ENCODE measurements at regions not wholly inside any gene's neighbourhood (a gene's known extent, or its start where the extent isn't known, plus 50 kb on each side); places are given as distances from the start of the nearest gene placed in this dataset.

DNA sequence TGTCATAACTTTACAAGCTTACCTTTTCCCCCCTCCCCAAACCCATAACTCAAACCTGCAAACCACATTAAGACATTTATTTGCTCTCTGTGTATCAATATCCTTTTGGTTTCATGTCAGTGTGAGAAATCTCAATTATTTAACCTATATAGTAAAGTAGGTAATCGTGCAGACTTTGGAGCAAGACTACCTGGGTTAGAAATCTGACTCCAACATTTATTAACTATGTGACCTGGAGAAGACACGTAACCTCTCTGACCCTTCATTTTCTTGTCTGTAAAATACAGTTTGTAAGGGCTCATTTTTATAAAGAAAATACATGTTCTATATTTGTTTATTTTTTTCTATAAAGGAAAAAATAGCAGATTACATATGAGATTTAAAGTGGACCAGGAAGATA, 448.9 kb upstream of the MANEA start:
- Histone ChIP-seq H2AFZ (no peak overlapping the region), H3K4me1 (ENCODE audit: insufficient read depth) (no peaks in the 10 kb centered on the region), H3F3A (replicated peaks; ENCODE audit: low read depth) (no peaks in the 10 kb centered on the region), H3K79me2 (replicated peaks; ENCODE audit: insufficient read depth) (no peaks in the 10 kb centered on the region), H4K20me1 (replicated peaks; ENCODE audit: insufficient read depth) (no peaks in the 10 kb centered on the region), H3K36me3 (ENCODE audit: insufficient read depth) (no peaks in the 10 kb centered on the region), H3K4me3 (no peak overlapping the region), H3K27ac (ENCODE audit: low read depth) (no peak overlapping the region), H3K9me2 (ENCODE audit: insufficient read depth) (no peaks in the 10 kb centered on the region), H3K4me2 (no peak overlapping the region), H3K27me3 (ENCODE audit: insufficient read depth) (no peaks in the 10 kb centered on the region)
- H3K36me3 Mint-ChIP-seq (ENCODE audit: low read depth): no peaks in the 10 kb centered on the region
- H3K27me3 Mint-ChIP-seq (ENCODE audit: insufficient read depth, low read depth, poor library complexity): no peaks in the 10 kb centered on the region
- H3K9me3 Mint-ChIP-seq: no peaks in the 10 kb centered on the region
- ATAC-seq (no peak), DNase-seq (ENCODE audit: low spot score) (no peak)
- H3K4me3 Mint-ChIP-seq: no peak overlapping the region
- H3K27ac Mint-ChIP-seq: no peak overlapping the region
- H3K4me1 Mint-ChIP-seq: no peaks in the 10 kb centered on the region; the same call in 2 of the 3 replicates
- TF ChIP-seq CREB1 (CRISPR knock-in tag; IDR thresholded peaks at IDR 0.05; ENCODE audit: low read depth): no peak
- TF ChIP-seq ZNF114 (CRISPR knock-in tag; IDR thresholded peaks at IDR 0.05): no peak
- no peak for TF ChIP-seq ZNF331 (CRISPR knock-in tag; IDR thresholded peaks at IDR 0.05; ENCODE audit: low read depth)

DNA sequence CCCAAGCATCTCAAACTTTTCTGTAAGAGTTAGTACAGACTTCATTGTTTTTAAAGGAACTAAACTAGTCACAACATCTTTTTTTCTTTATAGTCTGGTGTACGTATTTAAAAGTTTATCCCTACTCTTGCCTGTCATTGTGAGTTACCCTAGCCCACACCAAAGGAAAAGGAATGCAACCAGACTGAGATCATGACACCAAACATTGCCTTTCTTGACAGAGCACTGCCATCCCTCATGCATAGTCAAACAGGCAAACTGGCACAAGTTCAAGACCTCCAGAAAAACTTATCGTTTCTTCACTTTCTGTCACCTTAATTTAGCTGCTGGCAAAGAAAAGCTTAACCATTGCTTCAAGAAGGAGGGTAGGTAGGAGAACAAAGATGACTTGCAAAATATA, 448.4 kb upstream of the MANEA start:
- Histone ChIP-seq H3K27me3 (ENCODE audit: insufficient read depth) (no peaks in the 10 kb centered on the region), H3K36me3 (ENCODE audit: insufficient read depth) (no peaks in the 10 kb centered on the region), H3K27ac (ENCODE audit: low read depth) (no peak overlapping the region), H3K4me2 (no peak overlapping the region), H2AFZ (peak overlapping the region; percentile 7; the same call in 1 of the 2 replicates), H4K20me1 (replicated peaks; ENCODE audit: insufficient read depth) (no peaks in the 10 kb centered on the region), H3K4me3 (no peak overlapping the region), H3F3A (replicated peaks; ENCODE audit: low read depth) (no peaks in the 10 kb centered on the region), H3K79me2 (replicated peaks; ENCODE audit: insufficient read depth) (no peaks in the 10 kb centered on the region), H3K9me2 (ENCODE audit: insufficient read depth) (no peaks in the 10 kb centered on the region), H3K4me1 (ENCODE audit: insufficient read depth) (no peaks in the 10 kb centered on the region)
- Mint-ChIP-seq H3K27ac (no peak overlapping the region), H3K4me1 (no peaks in the 10 kb centered on the region; the same call in 2 of the 3 replicates), H3K36me3 (ENCODE audit: low read depth) (no peaks in the 10 kb centered on the region), H3K4me3 (no peak overlapping the region), H3K9me3 (no peaks in the 10 kb centered on the region), H3K27me3 (ENCODE audit: insufficient read depth, low read depth, poor library complexity) (no peaks in the 10 kb centered on the region)
- no peak for ATAC-seq
- TF ChIP-seq POLR2AphosphoS5 (IDR thresholded peaks at IDR 0.05; ENCODE audit: low read depth): no peak
- no peak for TF ChIP-seq EZH2phosphoT487 (IDR thresholded peaks at IDR 0.05; ENCODE audit: unreplicated experiment)
- no peak for TF ChIP-seq EZH2 (IDR thresholded peaks at IDR 0.05; ENCODE audit: low read depth, unreplicated experiment)
- no peak for TF ChIP-seq STAT1 (IDR thresholded peaks at IDR 0.05; ENCODE audit: unreplicated experiment)
- no peak for TF ChIP-seq CREB1 (CRISPR knock-in tag; IDR thresholded peaks at IDR 0.05; ENCODE audit: low read depth)
- TF ChIP-seq ZNF331 (CRISPR knock-in tag; IDR thresholded peaks at IDR 0.05; ENCODE audit: low read depth): no peak
- no peak for TF ChIP-seq NANOG (IDR thresholded peaks at IDR 0.05; ENCODE audit: borderline replicate concordance)
- TF ChIP-seq, protein P1, sequence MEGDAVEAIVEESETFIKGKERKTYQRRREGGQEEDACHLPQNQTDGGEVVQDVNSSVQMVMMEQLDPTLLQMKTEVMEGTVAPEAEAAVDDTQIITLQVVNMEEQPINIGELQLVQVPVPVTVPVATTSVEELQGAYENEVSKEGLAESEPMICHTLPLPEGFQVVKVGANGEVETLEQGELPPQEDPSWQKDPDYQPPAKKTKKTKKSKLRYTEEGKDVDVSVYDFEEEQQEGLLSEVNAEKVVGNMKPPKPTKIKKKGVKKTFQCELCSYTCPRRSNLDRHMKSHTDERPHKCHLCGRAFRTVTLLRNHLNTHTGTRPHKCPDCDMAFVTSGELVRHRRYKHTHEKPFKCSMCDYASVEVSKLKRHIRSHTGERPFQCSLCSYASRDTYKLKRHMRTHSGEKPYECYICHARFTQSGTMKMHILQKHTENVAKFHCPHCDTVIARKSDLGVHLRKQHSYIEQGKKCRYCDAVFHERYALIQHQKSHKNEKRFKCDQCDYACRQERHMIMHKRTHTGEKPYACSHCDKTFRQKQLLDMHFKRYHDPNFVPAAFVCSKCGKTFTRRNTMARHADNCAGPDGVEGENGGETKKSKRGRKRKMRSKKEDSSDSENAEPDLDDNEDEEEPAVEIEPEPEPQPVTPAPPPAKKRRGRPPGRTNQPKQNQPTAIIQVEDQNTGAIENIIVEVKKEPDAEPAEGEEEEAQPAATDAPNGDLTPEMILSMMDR (conservative IDR thresholded peaks at IDR 0.05; ENCODE audit: low read depth in 2 of 2): no peak
- TF ChIP-seq, protein P2, sequence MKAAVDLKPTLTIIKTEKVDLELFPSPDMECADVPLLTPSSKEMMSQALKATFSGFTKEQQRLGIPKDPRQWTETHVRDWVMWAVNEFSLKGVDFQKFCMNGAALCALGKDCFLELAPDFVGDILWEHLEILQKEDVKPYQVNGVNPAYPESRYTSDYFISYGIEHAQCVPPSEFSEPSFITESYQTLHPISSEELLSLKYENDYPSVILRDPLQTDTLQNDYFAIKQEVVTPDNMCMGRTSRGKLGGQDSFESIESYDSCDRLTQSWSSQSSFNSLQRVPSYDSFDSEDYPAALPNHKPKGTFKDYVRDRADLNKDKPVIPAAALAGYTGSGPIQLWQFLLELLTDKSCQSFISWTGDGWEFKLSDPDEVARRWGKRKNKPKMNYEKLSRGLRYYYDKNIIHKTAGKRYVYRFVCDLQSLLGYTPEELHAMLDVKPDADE (IDR thresholded peaks at IDR 0.05): no peak
- TF ChIP-seq, protein P3, sequence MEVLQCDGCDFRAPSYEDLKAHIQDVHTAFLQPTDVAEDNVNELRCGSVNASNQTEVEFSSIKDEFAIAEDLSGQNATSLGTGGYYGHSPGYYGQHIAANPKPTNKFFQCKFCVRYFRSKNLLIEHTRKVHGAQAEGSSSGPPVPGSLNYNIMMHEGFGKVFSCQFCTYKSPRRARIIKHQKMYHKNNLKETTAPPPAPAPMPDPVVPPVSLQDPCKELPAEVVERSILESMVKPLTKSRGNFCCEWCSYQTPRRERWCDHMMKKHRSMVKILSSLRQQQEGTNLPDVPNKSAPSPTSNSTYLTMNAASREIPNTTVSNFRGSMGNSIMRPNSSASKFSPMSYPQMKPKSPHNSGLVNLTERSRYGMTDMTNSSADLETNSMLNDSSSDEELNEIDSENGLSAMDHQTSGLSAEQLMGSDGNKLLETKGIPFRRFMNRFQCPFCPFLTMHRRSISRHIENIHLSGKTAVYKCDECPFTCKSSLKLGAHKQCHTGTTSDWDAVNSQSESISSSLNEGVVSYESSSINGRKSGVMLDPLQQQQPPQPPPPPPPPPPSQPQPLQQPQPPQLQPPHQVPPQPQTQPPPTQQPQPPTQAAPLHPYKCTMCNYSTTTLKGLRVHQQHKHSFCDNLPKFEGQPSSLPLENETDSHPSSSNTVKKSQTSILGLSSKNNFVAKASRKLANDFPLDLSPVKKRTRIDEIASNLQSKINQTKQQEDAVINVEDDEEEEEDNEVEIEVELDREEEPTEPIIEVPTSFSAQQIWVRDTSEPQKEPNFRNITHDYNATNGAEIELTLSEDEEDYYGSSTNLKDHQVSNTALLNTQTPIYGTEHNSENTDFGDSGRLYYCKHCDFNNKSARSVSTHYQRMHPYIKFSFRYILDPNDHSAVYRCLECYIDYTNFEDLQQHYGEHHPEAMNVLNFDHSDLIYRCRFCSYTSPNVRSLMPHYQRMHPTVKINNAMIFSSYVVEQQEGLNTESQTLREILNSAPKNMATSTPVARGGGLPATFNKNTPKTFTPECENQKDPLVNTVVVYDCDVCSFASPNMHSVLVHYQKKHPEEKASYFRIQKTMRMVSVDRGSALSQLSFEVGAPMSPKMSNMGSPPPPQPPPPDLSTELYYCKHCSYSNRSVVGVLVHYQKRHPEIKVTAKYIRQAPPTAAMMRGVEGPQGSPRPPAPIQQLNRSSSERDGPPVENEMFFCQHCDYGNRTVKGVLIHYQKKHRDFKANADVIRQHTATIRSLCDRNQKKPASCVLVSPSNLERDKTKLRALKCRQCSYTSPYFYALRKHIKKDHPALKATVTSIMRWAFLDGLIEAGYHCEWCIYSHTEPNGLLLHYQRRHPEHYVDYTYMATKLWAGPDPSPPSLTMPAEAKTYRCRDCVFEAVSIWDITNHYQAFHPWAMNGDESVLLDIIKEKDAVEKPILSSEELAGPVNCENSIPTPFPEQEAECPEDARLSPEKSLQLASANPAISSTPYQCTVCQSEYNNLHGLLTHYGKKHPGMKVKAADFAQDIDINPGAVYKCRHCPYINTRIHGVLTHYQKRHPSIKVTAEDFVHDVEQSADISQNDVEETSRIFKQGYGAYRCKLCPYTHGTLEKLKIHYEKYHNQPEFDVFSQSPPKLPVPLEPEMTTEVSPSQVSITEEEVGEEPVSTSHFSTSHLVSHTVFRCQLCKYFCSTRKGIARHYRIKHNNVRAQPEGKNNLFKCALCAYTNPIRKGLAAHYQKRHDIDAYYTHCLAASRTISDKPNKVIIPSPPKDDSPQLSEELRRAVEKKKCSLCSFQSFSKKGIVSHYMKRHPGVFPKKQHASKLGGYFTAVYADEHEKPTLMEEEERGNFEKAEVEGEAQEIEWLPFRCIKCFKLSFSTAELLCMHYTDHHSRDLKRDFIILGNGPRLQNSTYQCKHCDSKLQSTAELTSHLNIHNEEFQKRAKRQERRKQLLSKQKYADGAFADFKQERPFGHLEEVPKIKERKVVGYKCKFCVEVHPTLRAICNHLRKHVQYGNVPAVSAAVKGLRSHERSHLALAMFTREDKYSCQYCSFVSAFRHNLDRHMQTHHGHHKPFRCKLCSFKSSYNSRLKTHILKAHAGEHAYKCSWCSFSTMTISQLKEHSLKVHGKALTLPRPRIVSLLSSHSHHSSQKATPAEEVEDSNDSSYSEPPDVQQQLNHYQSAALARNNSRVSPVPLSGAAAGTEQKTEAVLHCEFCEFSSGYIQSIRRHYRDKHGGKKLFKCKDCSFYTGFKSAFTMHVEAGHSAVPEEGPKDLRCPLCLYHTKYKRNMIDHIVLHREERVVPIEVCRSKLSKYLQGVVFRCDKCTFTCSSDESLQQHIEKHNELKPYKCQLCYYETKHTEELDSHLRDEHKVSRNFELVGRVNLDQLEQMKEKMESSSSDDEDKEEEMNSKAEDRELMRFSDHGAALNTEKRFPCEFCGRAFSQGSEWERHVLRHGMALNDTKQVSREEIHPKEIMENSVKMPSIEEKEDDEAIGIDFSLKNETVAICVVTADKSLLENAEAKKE (CRISPR knock-in tag; IDR thresholded peaks at IDR 0.05): no peak
- no peak for DNase-seq (ENCODE audit: low spot score)

Measured in GM23338 (cell line).